ENCODE measurements at regions not wholly inside any gene's neighbourhood (a gene's known extent, or its start where the extent isn't known, plus 50 kb on each side); places are given as distances from the start of the nearest gene placed in this dataset.
"Not testable (repeated sequence)": the region's sequence is repeated elsewhere in the genome, so short reads cannot be mapped to it uniquely, and the experiment has no call there.

- not testable (repeated sequence) for TF ChIP-seq POLR2A (IDR thresholded peaks at IDR 0.05; ENCODE audit: low read length); GATA1 (IDR thresholded peaks at IDR 0.05; ENCODE audit: low read depth, low read length)
Measured at GRCh38 chr15:24107524-24107923, 420.4 kb upstream of the NDN start.
